ENCODE measurements at regions not wholly inside any gene's neighbourhood (a gene's known extent, or its start where the extent isn't known, plus 50 kb on each side); places are given as distances from the start of the nearest gene placed in this dataset.

DNA sequence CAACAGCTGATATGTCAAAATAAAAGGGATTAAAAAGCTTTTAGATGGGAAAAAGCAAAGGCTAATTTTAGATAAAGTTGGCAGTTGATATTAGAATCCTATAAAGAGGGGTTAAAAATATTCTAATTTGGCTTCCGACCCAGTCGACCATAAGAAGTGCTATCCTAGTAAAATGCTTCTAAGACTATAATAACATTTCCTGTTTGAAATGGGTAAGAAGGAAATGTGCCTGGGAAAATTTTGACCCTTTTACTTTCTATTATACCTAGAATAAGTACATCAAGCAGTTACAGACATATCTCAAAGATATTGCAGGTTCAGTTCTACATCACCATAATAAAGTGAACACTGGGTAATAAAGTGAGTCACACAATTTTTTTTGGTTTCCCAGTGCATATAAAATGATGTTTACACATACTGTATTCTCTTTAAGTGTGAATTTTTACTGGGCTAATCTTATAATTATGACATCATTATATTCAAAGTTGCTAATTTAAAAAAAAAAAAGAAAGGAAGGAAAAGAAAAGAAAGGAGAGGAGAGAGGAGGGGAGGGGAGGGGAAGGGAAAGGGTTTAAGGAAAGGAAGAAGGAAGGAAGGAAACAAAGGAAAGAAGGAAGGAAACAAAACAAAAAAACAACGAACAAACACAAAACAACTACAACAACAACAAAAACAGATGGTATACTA is 308.2 kb upstream of the NR5A2 start:
- FAIRE-seq = no peak

DNA sequence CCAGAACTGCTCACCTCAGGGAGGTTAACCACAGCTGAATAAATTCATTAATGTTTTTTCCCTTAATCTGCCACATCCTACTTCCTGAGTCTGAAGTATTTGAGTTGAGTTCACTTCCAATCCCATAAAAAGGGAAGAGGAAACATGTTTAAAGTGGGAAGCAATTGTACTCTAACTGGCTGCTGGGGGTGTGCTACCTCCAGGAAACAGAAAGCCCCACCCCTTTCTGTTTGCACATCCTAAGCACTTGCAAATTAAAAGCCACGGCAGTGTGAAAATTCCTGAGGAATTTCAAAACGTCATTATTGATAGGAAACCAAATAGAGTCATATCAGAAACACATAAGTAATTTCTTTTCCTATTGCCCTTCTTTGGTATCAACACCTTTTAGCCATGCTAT is 307.0 kb upstream of the NR5A2 start:
- FAIRE-seq = no peak

DNA sequence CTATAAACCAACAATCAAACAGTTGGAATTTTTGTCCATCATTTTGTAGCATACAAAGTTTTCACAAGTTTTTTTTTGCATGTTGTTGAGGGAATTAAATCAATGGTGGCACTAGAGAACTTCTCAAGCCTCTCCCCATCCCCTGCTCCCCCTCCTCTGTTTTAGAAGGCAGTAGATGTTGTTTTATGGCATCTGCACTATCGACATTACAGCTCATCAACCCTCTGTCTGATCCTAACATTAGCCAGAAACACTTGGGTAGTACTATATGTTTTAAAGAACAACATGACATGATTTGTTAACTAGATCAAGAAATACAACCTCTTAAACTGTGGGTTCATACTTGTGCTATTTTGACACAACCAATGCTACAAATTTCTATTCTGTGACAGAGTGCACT is 306.5 kb upstream of the NR5A2 start:
- FAIRE-seq = no peak

DNA sequence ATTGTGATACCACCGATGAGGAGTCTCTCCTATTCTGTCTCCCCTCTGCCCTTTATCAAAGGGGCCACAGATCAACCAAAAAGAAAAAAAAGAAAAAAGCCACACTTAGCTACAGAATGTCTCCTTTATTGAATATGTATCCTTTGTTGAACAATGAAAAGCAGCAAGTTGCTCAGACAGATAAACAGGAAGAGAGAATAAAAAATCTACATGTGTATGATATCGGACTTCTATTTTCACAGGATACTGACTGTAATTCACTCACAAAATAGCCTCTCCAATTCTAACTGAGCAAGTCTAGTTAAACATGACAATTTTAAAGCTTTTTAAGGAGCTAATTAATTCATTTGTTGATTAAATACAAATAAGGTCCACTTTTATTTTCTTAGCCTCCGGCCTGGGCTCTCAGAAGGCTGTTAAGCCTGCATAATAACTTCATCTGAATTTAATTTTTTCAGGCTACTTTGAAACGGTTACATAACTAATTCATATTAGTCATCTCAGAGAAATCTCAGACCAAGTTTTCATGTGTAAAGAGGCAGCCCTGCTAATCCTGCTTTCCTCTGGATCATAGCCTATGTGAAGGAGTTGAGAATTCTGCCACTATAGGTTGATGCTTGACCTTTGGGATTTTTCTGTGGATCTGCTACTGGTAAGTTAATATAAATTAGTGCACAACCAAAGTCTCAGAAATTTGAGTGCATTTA is 304.1 kb upstream of the NR5A2 start:
- FAIRE-seq = no peak

DNA sequence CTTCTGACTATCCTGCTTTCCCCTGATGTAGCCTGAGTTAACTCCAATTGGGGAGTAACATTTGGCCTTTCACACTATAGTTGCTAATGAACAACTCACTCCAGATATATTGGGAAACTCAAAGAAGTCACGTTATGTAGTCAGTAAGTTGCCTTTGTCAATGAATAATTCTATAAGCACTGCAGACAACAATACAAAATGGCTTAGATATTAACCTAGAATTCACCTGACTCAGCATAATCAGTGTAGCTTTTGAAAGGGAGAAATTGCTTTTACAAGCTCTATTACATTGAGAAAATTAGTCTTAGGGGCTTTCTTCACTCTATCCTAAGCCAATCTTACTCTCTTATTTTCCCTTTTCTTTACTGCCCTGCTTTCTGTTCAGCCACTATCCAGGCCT is 303.5 kb upstream of the NR5A2 start:
- FAIRE-seq = no peak

DNA sequence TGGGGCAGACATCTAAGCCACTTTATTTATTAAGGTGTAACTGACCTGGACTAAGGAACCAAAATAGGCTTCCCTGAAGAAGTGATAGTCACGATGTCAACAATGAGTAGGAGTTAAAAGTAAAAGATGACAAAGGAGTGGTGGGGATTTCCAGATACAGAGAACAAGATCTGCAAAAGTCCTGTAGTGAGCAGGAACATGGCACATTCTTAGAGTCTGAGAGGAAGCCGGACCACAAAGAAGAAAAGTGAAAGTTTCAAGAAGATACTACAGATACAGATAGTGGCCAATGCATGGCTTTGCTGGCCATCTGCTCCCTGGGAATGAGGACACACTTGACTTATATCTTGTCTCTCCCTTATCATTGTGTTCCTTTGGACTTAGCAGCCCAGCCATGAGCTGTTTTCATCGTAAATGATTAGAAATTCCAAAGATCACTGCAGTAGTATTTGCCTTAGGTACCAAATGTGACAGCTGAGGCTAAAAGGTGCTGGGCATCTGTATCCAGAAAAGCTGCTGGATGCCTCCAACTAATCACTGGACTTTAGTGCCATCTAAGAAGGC is 302.4 kb upstream of the NR5A2 start:
- FAIRE-seq = no peak

DNA sequence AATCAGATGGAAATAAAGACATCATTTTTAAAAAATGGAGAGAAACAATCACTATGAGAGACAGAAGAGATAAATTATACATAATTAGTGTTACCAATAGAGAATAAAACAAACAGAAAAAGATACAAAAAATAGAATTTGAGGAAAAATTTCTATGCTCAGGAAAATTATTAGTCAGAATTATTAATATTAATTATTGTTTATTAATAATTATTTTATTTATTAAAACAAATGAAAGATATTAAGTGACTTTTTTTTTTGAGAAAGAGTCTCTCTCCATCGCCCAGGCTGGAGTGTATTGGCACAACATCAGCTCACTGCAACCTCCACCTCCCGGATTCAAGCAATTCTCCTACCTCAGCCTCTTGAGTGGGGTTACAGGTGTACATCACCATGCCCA is 299.8 kb upstream of the NR5A2 start:
- FAIRE-seq = no peak

DNA sequence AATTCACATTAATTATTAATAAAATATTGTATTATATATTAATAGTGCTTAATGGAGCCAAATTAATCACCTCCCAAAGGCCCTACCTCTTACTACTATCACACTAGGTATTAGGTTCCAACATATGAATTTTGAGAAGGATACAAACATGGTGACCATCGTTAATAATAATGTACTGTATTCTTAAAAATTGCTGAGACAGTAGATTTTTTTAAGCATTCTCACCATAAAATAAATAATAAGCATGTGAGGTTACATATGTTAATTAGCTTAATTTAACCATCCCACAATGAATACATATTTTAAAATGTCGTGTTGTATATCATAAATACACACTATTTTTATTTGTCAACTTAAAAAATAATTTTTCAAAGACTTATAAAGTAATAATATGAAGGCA is 299.2 kb upstream of the NR5A2 start:
- FAIRE-seq = no peak

DNA sequence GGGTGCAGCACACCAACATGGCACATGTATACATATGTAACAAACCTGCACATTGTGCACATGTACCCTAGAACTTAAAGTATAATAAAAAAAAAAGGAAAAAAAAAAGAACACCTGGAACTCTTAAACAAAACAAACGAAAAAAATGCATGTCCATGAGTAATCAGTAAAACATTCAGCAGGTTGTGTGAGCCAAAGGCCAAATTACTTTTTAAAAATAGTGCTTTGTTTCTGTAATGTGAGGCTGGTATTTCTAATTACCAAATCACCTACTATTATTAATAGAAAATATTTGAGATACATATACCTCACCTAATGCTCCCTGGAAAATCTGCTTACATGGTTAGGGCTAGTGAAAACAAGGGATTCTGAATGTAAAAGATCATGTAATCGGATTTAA is 294.4 kb upstream of the NR5A2 start:
- FAIRE-seq = no peak

DNA sequence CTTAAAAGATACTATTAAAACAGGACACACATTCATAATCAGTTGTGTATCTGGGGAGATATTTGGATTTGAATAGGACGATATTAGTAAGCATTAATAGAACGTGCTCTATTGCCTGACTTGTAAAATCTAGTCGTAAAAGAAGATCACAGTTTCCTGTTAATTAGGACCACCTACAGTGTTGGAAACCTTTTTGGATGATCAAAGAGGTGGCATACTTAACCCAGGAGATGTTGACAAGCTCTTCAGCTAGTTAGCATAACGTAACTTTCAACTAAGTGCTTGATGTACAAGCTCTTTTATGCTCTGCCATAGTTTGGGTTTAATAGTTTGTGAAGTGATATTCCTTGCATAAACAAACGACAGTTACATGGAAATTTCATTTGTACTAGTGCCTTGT is 293.3 kb upstream of the NR5A2 start:
- no peak for FAIRE-seq

DNA sequence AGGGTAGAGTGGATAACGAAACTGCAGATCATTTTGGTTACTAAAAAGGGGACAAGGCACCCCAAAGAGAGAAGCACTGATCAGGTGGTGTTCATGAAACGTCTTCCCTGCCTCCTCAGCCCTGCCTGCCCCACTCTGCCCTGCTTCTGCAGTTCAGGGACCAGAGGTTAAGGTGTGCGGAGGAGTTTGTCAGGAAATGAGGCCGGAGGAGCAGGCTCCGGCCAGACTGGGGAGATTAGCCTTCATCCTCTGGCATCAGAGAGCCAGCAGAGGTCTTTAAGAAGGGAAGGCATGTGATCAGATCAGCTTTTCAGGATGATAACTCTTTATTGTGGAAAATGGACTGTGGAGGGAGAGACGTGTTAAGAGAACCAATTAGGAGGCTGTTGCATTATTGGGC is 291.9 kb upstream of the NR5A2 start:
- no peak for FAIRE-seq

DNA sequence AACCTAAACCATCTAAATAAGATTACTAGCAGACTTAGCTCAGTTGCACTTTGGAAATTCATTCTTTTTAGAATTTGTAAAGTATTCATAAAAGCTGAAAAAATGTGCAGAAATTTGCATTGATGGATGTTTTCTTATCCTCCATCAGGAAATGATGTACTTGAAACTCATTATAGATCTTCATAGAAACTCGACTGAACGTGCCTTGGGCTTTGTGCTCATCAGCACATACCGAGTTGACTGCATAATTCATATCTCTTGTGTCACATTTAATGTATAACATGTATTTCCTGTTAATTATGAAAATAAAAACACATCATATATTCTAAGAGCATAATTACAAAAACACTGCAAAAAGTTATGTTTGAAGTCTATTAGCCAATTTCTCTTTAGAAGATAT is 290.9 kb upstream of the NR5A2 start:
- FAIRE-seq = no peak

DNA sequence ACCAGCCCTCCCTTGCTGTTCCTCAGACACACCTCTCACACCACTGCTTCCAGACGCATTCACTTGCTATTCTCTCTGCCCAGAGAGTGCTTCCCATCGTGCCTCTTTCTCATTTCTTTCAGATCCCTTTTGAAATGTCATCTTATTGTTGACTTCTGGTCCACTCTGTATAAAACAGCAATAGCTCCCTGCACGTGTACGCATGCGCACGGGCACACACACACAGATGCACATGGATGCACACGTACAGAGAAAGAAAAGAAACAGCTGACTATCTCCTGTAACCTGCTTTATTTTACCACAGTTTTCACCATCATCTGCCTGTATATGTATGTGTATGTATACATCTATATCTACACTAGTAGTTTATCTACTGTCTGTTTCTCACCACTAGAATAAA is 285.9 kb upstream of the NR5A2 start:
- FAIRE-seq = no peak

DNA sequence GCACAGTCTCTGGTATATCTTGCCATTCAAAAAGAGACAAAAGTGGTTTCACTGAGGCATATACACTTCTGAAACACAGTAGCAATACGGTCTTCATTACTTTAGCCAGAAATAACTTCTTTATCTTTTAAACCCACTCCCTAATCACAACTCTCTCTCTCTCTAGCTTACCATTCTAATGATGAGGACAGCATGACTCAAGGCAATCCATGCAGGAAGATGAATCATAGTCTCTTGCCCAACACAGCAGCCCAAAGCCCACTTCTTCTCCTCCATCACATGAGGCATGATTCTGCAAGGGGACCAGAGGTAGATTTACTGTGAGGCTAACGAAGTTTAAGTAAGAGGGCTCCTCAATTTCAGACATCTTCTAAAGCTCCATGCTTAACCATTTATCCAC is 285.0 kb upstream of the NR5A2 start:
- FAIRE-seq = no peak

DNA sequence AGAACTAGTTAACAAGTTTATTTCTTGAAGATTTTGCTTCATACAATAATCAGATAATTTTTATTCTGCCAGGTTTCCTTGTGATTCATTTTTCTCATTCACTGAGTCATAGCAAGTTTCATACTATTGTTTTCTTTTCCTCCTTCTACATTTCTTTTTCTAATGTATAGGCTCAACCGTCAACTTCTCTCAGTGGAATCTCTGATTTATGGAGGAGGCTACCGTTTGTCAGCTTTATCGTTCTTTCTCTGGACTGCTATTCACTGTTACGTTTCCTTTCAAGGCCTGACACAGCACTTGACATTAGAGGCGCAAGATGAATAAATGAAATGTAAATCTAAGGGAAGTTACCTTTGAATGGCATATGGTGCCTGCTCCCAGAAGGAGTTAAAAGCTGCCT is 284.3 kb upstream of the NR5A2 start:
- FAIRE-seq = no peak

DNA sequence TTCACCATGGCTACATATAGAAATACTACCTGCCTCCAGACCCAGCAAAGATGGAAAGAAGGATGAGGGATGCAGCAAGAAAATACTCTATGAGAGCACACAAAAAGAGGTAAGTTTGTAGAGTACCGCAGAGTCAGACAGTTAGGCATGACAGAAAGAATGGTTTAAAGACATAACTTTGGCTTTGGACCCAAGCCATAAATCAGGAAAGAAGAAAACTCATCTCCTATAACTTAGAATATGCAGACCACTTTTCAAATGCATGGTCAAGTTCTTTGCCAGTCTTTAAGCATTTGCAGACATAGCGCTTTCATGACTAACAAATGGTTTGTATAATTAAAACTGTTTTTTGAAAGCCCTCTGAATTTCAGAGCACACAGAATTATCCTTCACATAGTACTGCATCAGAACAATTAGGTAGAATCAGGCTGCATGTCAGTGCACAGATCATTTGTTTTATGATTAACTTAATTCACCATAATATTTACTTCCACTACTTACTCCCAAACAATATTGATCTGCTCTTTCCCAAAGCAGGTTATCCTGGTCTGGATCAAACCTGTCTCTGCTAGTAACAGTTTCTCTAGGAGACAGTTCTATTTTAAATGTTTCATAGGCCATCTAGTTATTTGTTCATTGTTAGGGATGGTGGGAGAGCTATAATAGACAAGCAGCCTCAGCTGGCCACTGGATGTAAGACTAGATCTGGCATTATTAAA is 280.7 kb upstream of the NR5A2 start:
- FAIRE-seq = no peak

DNA sequence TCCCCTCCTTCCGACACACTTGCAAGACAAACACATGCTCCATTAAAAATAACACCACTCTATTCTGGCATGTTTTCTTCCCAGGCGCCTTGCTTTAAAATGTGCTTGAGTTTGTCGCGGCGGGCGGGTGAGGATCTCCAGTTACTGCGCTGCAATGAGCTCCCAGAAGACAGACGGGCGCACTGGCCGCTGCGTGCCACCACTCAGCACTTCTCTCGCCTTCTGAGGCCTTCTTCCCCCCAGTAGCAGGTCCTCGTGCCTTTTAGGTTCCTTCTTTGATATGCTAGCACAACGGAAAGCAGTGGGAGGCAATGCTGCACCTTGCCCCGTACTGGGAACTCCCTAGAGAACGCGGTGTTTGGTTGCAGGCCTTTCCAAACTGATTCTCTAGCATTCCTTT is 279.5 kb upstream of the NR5A2 start:
- FAIRE-seq = no peak

DNA sequence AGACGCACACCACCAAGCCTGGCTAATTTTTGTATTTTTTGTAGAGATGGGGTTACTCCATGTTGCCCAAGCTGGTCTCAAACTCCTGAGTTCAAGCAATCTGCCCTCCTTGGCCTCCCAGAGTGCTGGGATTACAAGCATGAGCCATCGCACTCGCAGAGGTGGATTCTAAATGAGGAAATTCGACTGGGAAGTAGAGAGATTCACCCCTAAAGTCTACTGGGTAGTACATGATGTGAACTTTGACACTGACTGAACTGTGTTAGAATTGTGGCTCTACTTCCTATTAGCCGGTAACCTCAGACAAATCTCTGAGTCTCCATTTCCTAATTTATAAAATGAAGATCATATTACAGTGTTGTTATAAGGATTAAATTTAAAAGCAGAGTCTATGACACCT is 276.0 kb upstream of the NR5A2 start:
- no peak for FAIRE-seq

DNA sequence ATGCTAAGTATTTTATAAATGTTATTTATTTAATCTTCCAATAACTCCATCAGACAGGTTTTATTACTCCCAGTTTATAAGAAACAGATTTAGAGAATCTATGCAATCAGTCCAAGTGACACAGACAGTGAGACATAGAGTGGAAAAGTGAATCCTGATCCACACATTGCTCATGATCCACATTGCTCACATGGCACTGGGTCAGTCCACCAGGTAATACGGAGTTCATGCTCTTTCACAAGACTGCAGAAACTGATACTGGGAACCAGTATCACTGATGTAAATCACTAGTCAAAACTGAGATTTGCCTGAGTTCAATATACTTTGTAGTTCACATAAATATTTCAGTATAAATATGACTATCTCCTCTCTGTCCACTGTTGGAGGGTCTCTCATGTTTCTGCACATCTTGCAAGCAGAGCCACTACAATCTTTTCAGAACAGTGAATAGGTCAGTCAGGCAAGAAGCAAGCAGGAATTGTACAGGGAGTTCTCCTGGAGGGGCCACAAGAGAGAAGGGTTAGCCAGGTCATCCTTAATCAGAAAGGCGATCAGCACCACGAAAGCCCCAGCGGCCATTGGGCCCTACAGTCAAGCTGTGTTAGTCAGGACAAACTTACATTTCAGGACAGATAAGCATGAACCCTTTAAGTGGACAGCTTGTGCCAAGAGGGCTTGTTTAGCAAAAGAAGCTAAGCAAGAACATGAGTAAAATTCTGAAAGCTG is 275.4 kb upstream of the NR5A2 start:
- no peak for FAIRE-seq

DNA sequence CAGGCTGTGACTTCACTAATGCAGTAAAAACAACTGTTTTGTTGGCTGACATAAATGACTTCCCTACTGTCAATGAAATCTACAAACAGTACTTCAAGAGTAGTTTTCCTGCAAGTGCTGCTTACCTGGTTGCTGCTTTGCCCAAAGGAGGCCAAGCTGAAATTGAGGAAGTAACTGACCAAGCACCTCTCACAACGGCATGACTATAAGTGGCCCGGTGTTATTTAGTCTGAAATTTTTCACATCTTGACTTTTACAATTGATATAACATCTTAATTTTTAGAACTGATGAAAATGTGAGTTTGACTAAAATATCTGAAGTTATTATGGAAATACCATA is 274.9 kb upstream of the NR5A2 start:
- no peak for FAIRE-seq

DNA sequence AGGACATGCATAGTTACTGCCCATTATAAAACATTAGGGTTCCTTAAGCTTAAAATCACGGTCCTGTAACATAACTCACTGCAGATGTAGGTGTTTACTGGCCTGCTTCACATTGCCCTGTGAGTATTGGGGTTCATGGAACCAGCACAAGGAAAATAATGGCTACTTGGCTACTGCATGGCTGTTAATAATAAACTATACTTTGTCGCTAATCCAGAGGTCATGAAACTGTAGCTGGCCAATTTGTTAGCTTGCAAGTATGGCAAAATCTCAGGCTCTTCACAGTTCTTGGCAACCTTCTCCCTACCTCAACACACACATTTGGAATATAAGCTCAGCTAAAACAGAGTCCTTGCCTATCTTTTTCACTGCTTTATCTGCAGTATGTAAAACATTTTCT is 274.0 kb upstream of the NR5A2 start:
- no peak for FAIRE-seq

DNA sequence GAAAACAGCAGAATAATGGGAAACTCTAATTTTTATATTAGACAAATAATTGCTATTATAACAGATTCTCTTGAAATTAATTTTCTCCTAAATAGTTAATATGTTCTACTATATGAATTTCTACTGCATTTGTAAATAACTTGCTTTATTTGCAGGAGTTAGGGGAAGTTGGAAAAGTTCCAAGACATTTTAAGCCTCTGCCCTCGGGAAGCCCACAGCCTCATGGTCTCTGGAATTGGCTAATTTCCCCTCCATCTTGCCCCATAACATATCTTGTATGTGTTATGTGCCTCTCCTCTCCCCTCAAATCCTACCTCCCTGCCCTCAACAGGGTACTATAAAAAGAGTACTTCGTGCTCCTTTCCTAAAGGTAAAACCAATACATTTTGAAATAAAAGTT is 271.4 kb upstream of the NR5A2 start:
- FAIRE-seq = no peak

DNA sequence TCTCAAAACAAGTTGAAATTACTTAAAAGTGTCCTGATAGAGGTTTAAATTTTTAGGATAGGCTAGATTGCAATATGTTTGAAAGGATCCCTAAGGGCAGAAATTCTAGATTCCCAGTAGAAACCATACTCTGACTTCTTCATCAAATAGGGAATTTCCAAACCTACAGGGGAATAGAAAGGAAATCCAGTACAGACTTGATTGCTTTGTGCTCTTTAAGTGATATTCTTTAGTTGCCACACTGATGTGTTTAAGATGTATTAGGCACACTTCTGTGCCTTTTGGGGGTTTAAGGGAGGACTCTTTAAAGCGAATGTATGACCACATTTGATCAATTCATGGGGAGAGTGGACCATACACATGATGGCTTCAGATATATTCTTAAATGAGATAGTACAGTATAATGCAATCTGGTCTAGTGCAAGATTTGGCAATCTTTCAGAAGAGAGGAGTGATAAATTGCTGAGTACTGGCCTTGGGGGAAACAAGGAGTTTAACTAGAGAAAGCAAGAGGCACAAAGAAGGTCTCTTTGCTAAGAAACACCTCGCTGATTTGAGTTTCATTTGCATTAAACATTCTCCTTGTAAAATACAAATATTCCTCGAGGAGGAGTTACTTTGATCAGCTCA is 268.8 kb upstream of the NR5A2 start:
- FAIRE-seq = no peak

Data from colon (tissue), 2 donors.